ENCODE measurements at regions not wholly inside any gene's neighbourhood (a gene's known extent, or its start where the extent isn't known, plus 50 kb on each side); places are given as distances from the start of the nearest gene placed in this dataset.

DNA sequence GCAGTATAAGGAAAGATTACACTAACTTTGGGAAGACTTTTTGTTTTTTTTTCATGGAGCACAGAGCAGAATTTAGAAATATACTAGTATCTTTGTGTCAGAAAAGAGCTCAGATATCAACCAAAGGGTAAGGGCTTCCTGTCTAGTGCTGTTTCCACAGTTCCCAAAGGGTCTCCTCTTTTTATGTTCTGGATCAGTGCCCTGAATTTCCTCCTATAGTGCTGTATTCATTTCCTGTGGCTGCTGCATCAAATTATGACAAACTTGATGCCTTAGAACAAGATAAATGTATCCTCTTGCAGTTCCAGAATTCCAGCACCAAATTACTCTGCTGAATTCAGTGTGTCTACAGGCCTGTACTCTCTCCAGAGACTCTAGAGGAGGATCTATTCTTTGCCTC lies 219.8 kb upstream of the THRB start:
- DNase-seq (ENCODE audit: low read depth, low spot score) = no peak
- H3K4me1 ChIP-seq (ENCODE audit: control insufficient read depth, insufficient read depth, low read length) = no peaks in the 10 kb centered on the region
- FAIRE-seq = no peak
- intact Hi-C loops (cut with micrococcal nuclease; ENCODE audit: unreplicated experiment) (no loop called here), in situ Hi-C loops (cut with MboI) (no loop called here)
- no peaks in the 10 kb centered on the region for H3K79me2 ChIP-seq (ENCODE audit: control insufficient read depth, insufficient read depth, low read length)
- POLR2A ChIA-PET = no interaction called here
- H3K27me3 ChIP-seq (replicated peaks in 1 of 2; ENCODE audit: control insufficient read depth in 2 of 2, insufficient read depth in 2 of 2, low read length in 1 of 2) = no peaks in the 10 kb centered on the region
- ATAC-seq = no peak
- SMC1A ChIA-PET (ENCODE audit: uncharacterized antibody, unreplicated experiment) = interaction anchor here (1.5 kb wide), 1 partner anchor 16 kb away, joined by 3 read pairs; no protein-coding TSS in a partner anchor
- no peaks in the 10 kb centered on the region for H3K36me3 ChIP-seq (ENCODE audit: control insufficient read depth in 2 of 2, insufficient read depth in 2 of 2, low read length in 1 of 2)
- RAD21 ChIA-PET (ENCODE audit: unreplicated experiment) = no interaction called here
- no peak overlapping the region for H3K27ac ChIP-seq (ENCODE audit: control insufficient read depth, insufficient read depth)
- H3K9ac ChIP-seq (ENCODE audit: control insufficient read depth, insufficient read depth, low read length) = no peak overlapping the region
- no peak overlapping the region for H3K4me2 ChIP-seq (ENCODE audit: control insufficient read depth, insufficient read depth)
- H4K20me1 ChIP-seq (ENCODE audit: control insufficient read depth, insufficient read depth) = no peaks in the 10 kb centered on the region
- no peak for TF ChIP-seq IRF4 (IDR thresholded peaks at IDR 0.05; ENCODE audit: low read depth, low read length)
- TF ChIP-seq ZNF24 (IDR thresholded peaks at IDR 0.05) = no peak
- TF ChIP-seq ELK1 (IDR thresholded peaks at IDR 0.05; ENCODE audit: low read depth, low read length) = no peak
- TF ChIP-seq NBN (IDR thresholded peaks at IDR 0.05) = no peak
- no peak for TF ChIP-seq HDAC6 (IDR thresholded peaks at IDR 0.05; ENCODE audit: unreplicated experiment)
- TF ChIP-seq, protein P1, sequence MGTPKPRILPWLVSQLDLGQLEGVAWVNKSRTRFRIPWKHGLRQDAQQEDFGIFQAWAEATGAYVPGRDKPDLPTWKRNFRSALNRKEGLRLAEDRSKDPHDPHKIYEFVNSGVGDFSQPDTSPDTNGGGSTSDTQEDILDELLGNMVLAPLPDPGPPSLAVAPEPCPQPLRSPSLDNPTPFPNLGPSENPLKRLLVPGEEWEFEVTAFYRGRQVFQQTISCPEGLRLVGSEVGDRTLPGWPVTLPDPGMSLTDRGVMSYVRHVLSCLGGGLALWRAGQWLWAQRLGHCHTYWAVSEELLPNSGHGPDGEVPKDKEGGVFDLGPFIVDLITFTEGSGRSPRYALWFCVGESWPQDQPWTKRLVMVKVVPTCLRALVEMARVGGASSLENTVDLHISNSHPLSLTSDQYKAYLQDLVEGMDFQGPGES (IDR thresholded peaks at IDR 0.05) = no peak
- TF ChIP-seq RAD51 (IDR thresholded peaks at IDR 0.05) = no peak
- no peak for TF ChIP-seq BCL3 (IDR thresholded peaks at IDR 0.05; ENCODE audit: borderline replicate concordance, insufficient read depth, low read depth, low read length, poor library complexity, severe bottlenecking)
- TF ChIP-seq SUPT20H (IDR thresholded peaks at IDR 0.05; ENCODE audit: borderline replicate concordance, control insufficient read depth, low read depth, low read length) = no peak
- no peak for TF ChIP-seq EZH2 (IDR thresholded peaks at IDR 0.05; ENCODE audit: borderline replicate concordance, control insufficient read depth, low read depth, low read length)
- no peak for TF ChIP-seq GATAD2B (conservative IDR thresholded peaks at IDR 0.05; ENCODE audit: low read depth)
- TF ChIP-seq, protein P2, sequence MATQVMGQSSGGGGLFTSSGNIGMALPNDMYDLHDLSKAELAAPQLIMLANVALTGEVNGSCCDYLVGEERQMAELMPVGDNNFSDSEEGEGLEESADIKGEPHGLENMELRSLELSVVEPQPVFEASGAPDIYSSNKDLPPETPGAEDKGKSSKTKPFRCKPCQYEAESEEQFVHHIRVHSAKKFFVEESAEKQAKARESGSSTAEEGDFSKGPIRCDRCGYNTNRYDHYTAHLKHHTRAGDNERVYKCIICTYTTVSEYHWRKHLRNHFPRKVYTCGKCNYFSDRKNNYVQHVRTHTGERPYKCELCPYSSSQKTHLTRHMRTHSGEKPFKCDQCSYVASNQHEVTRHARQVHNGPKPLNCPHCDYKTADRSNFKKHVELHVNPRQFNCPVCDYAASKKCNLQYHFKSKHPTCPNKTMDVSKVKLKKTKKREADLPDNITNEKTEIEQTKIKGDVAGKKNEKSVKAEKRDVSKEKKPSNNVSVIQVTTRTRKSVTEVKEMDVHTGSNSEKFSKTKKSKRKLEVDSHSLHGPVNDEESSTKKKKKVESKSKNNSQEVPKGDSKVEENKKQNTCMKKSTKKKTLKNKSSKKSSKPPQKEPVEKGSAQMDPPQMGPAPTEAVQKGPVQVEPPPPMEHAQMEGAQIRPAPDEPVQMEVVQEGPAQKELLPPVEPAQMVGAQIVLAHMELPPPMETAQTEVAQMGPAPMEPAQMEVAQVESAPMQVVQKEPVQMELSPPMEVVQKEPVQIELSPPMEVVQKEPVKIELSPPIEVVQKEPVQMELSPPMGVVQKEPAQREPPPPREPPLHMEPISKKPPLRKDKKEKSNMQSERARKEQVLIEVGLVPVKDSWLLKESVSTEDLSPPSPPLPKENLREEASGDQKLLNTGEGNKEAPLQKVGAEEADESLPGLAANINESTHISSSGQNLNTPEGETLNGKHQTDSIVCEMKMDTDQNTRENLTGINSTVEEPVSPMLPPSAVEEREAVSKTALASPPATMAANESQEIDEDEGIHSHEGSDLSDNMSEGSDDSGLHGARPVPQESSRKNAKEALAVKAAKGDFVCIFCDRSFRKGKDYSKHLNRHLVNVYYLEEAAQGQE (IDR thresholded peaks at IDR 0.05; ENCODE audit: low read depth, low read length) = no peak
- TF ChIP-seq ZNF384 (IDR thresholded peaks at IDR 0.05; ENCODE audit: borderline replicate concordance, low read depth, low read length) = no peak
- CTCF ChIA-PET = no interaction called here
- no TSS peak for BruUV-seq (replicated peaks)
- H3K4me3 ChIP-seq = no peak overlapping the region
- no peak overlapping the region for H2AFZ ChIP-seq (ENCODE audit: control insufficient read depth, low read depth, low read length)
- H3K9me3 ChIP-seq (replicated peaks; ENCODE audit: control insufficient read depth, insufficient read depth, low read length) = no peaks in the 10 kb centered on the region

All from GM12878 (cell line).